Stimulated activated naive B cell treated with anti-CD40 and anti-IgM and Interleukin-4, amounts not matched to agents 10 μg/mL and 1 μg/mL and 100 μg/mL, for 72 hours (primary cell): ENCODE measurements at regions not wholly inside any gene's neighbourhood (a gene's known extent, or its start where the extent isn't known, plus 50 kb on each side); places are given as distances from the start of the nearest gene placed in this dataset.
"Not testable (repeated sequence)": the region's sequence is repeated elsewhere in the genome, so short reads cannot be mapped to it uniquely, and the experiment has no call there.

Source experiments
- ATAC-seq, 2 donors: fragments of 150-1000 bp; cut with Tn5 transposase; replicated peaks; 2 replicates each; pipeline ENCODE4 v1.10.0; 2021; ENCODE audit warnings: moderate library complexity in 1 of 2
- DNase-seq: peaks from one replicate; pipeline ENCODE4 v3.0.0; 2021
- H3K27ac Mint-ChIP-seq: one replicate; pipeline ENCODE4 v1.8.0; 2022; ENCODE audit warnings: mild to moderate bottlenecking, mixed read lengths
- H3K27me3 Mint-ChIP-seq, 2 donors: one replicate each; pipeline ENCODE4 v1.8.0; 2022; ENCODE audit warnings: mixed read lengths in 2 of 2
- H3K36me3 Mint-ChIP-seq, 2 donors: one replicate each; pipeline ENCODE4 v1.8.0; 2022; ENCODE audit warnings: mixed read lengths in 2 of 2, mild to moderate bottlenecking in 1 of 2
- H3K4me1 Mint-ChIP-seq, 2 donors: one replicate each; pipeline ENCODE4 v1.8.0; 2022; ENCODE audit warnings: mixed read lengths in 2 of 2, mild to moderate bottlenecking in 1 of 2
- H3K4me3 Mint-ChIP-seq, 2 donors: one replicate each; pipeline ENCODE4 v1.8.0; 2022; ENCODE audit warnings: mild to moderate bottlenecking in 2 of 2, mixed read lengths in 2 of 2, moderate library complexity in 1 of 2
- H3K9me3 Mint-ChIP-seq, 2 donors: one replicate each; pipeline ENCODE4 v1.8.0; 2022; ENCODE audit warnings: mixed read lengths in 2 of 2, mild to moderate bottlenecking in 1 of 2

GRCh38 chr5:99068944-99069650 is 140.3 kb upstream of the CHD1 start:
- Mint-ChIP-seq H3K4me3 (no peak overlapping the region), H3K36me3 (peaks cover 0 to 3% of the 10 kb centered on the region in 2 donors), H3K27ac (no peak overlapping the region), H3K4me1 (peaks cover 0 to 6% of the 10 kb centered on the region in 2 donors), H3K27me3 (peaks cover 0 to 5% of the 10 kb centered on the region in 2 donors), H3K9me3 (peaks cover 6 to 8% of the 10 kb centered on the region in 2 donors)
- DNase-seq (no peak), ATAC-seq (peak in 1 of 2 donors; percentile 66)

- DNase-seq (no peak), ATAC-seq (no peak)
- Mint-ChIP-seq H3K9me3 (no peaks in the 10 kb centered on the region), H3K27ac (no peak overlapping the region), H3K4me1 (peaks cover 22 to 31% of the 10 kb centered on the region in 2 donors), H3K27me3 (peaks cover 0 to 9% of the 10 kb centered on the region in 2 donors), H3K36me3 (no peaks in the 10 kb centered on the region), H3K4me3 (no peak overlapping the region)
Observed at GRCh38 chr5:99063737-99064136, 134.9 kb upstream of the CHD1 start.

GRCh38 chr5:99061711-99062110 is 132.9 kb upstream of the CHD1 start:
- H3K4me3 Mint-ChIP-seq, result peak overlapping the region; percentile 51 to 55
- H3K9me3 Mint-ChIP-seq, result no peaks in the 10 kb centered on the region
- peaks cover 4% of the 10 kb centered on the region in 2 donors for H3K36me3 Mint-ChIP-seq
- peaks cover 34 to 47% of the 10 kb centered on the region in 2 donors for H3K4me1 Mint-ChIP-seq
- DNase-seq (no peak), ATAC-seq (peak; percentile 60 to 71)
- H3K27me3 Mint-ChIP-seq, result peaks cover 0 to 9% of the 10 kb centered on the region in 2 donors
- peak overlapping the region; percentile 81 for H3K27ac Mint-ChIP-seq

- Mint-ChIP-seq H3K4me1 (peaks cover 34 to 47% of the 10 kb centered on the region in 2 donors), H3K36me3 (peaks cover 4% of the 10 kb centered on the region in 2 donors)
- DNase-seq, result no peak
Observed at GRCh38 chr5:99061299-99061698, 132.5 kb upstream of the CHD1 start.

GRCh38 chr5:99060306-99061261 is 131.8 kb upstream of the CHD1 start:
- Mint-ChIP-seq H3K27ac (peak overlapping the region; percentile 76), H3K36me3 (peaks cover 4% of the 10 kb centered on the region in 2 donors), H3K9me3 (no peaks in the 10 kb centered on the region), H3K27me3 (peaks cover 0 to 9% of the 10 kb centered on the region in 2 donors), H3K4me3 (peak overlapping the region; percentile 67 to 70), H3K4me1 (peaks cover 34 to 47% of the 10 kb centered on the region in 2 donors)
- DNase-seq, result peak; percentile 67
- ATAC-seq, result peak; percentile 71 to 84

More at GRCh38 chr5:99061299-99061698, 132.5 kb upstream of the CHD1 start:
- Mint-ChIP-seq H3K4me3 (peak overlapping the region; percentile 47 to 55), H3K27ac (peak overlapping the region; percentile 81), H3K27me3 (peaks cover 0 to 9% of the 10 kb centered on the region in 2 donors), H3K9me3 (no peaks in the 10 kb centered on the region)
- ATAC-seq, result peak; percentile 38 to 57

GRCh38 chr5:99059685-99060084 is 130.9 kb upstream of the CHD1 start:
- Mint-ChIP-seq H3K4me3 (peak overlapping the region in 1 of 2 donors; percentile 19), H3K9me3 (no peaks in the 10 kb centered on the region), H3K4me1 (peaks cover 34 to 47% of the 10 kb centered on the region in 2 donors), H3K27ac (peak overlapping the region; percentile 75), H3K27me3 (peaks cover 0 to 9% of the 10 kb centered on the region in 2 donors), H3K36me3 (peaks cover 4% of the 10 kb centered on the region in 2 donors)
- ATAC-seq, result peak; percentile 66 to 76
- no peak for DNase-seq

GRCh38 chr5:99058466-99058865 is 129.7 kb upstream of the CHD1 start:
- DNase-seq (no peak), ATAC-seq (no peak)
- H3K27me3 Mint-ChIP-seq, result no peaks in the 10 kb centered on the region
- H3K4me1 Mint-ChIP-seq, result peaks cover 32 to 47% of the 10 kb centered on the region in 2 donors
- no peaks in the 10 kb centered on the region for H3K9me3 Mint-ChIP-seq
- H3K36me3 Mint-ChIP-seq, result peaks cover 4% of the 10 kb centered on the region in 2 donors
- H3K27ac Mint-ChIP-seq, result no peak overlapping the region
- no peak overlapping the region for H3K4me3 Mint-ChIP-seq

GRCh38 chr5:99054972-99055371 is 126.2 kb upstream of the CHD1 start:
- H3K4me1 Mint-ChIP-seq, result peaks cover 18 to 28% of the 10 kb centered on the region in 2 donors
- peak overlapping the region; percentile 51 for H3K27ac Mint-ChIP-seq
- no peak overlapping the region for H3K4me3 Mint-ChIP-seq
- no peaks in the 10 kb centered on the region for H3K9me3 Mint-ChIP-seq
- H3K36me3 Mint-ChIP-seq, result peaks cover 4% of the 10 kb centered on the region in 2 donors
- ATAC-seq (peak; percentile 94 to 96), DNase-seq (no peak)
- no peaks in the 10 kb centered on the region for H3K27me3 Mint-ChIP-seq

GRCh38 chr5:99045871-99046270 is 117.1 kb upstream of the CHD1 start:
- Mint-ChIP-seq H3K9me3 (peaks cover 0 to 4% of the 10 kb centered on the region in 2 donors), H3K27me3 (no peaks in the 10 kb centered on the region), H3K4me3 (no peak overlapping the region), H3K4me1 (peaks cover 10 to 12% of the 10 kb centered on the region in 2 donors), H3K27ac (no peak overlapping the region), H3K36me3 (no peaks in the 10 kb centered on the region)
- DNase-seq (no peak), ATAC-seq (no peak)

- H3K36me3 Mint-ChIP-seq, result peaks cover 0 to 14% of the 10 kb centered on the region in 2 donors
- not testable (repeated sequence) for ATAC-seq, H3K27ac Mint-ChIP-seq, H3K4me3 Mint-ChIP-seq, H3K27me3 Mint-ChIP-seq, DNase-seq
- H3K4me1 Mint-ChIP-seq, result peaks cover 21 to 28% of the 10 kb centered on the region in 2 donors
- peaks cover 9 to 11% of the 10 kb centered on the region in 2 donors for H3K9me3 Mint-ChIP-seq
Observed at GRCh38 chr5:99043257-99043656, 114.5 kb upstream of the CHD1 start.

GRCh38 chr5:99037668-99038067 is 108.9 kb upstream of the CHD1 start:
- Mint-ChIP-seq H3K27me3 (no peaks in the 10 kb centered on the region), H3K4me1 (peaks cover 36 to 67% of the 10 kb centered on the region in 2 donors), H3K36me3 (peaks cover 0 to 15% of the 10 kb centered on the region in 2 donors), H3K27ac (peak overlapping the region; percentile 15), H3K9me3 (peaks cover 9 to 11% of the 10 kb centered on the region in 2 donors), H3K4me3 (peak overlapping the region in 1 of 2 donors; percentile 23)
- DNase-seq, result no peak
- ATAC-seq, result peak in 1 of 2 donors; percentile 44

GRCh38 chr5:99035942-99036341 is 107.1 kb upstream of the CHD1 start:
- Mint-ChIP-seq H3K27me3 (no peaks in the 10 kb centered on the region), H3K4me3 (no peak overlapping the region), H3K9me3 (peaks cover 4 to 11% of the 10 kb centered on the region in 2 donors), H3K4me1 (peaks cover 33 to 70% of the 10 kb centered on the region in 2 donors), H3K36me3 (peaks cover 0 to 15% of the 10 kb centered on the region in 2 donors), H3K27ac (no peak overlapping the region)
- no peak for DNase-seq
- ATAC-seq, result no peak

- Mint-ChIP-seq H3K27ac (peak overlapping the region; percentile 3), H3K4me1 (peaks cover 41 to 78% of the 10 kb centered on the region in 2 donors)
Observed at GRCh38 chr5:99034336-99034735, 105.5 kb upstream of the CHD1 start.

More at GRCh38 chr5:99034336-99034735, 105.5 kb upstream of the CHD1 start:
- DNase-seq, result no peak
- Mint-ChIP-seq H3K36me3 (peaks cover 0 to 10% of the 10 kb centered on the region in 2 donors), H3K4me3 (peak overlapping the region; percentile 42 to 82), H3K9me3 (peaks cover 2 to 8% of the 10 kb centered on the region in 2 donors), H3K27me3 (no peaks in the 10 kb centered on the region)
- ATAC-seq, result no peak
